ENCODE measurements at regions not wholly inside any gene's neighbourhood (a gene's known extent, or its start where the extent isn't known, plus 50 kb on each side); places are given as distances from the start of the nearest gene placed in this dataset.
"Not testable (repeated sequence)": the region's sequence is repeated elsewhere in the genome, so short reads cannot be mapped to it uniquely, and the experiment has no call there.

DNA sequence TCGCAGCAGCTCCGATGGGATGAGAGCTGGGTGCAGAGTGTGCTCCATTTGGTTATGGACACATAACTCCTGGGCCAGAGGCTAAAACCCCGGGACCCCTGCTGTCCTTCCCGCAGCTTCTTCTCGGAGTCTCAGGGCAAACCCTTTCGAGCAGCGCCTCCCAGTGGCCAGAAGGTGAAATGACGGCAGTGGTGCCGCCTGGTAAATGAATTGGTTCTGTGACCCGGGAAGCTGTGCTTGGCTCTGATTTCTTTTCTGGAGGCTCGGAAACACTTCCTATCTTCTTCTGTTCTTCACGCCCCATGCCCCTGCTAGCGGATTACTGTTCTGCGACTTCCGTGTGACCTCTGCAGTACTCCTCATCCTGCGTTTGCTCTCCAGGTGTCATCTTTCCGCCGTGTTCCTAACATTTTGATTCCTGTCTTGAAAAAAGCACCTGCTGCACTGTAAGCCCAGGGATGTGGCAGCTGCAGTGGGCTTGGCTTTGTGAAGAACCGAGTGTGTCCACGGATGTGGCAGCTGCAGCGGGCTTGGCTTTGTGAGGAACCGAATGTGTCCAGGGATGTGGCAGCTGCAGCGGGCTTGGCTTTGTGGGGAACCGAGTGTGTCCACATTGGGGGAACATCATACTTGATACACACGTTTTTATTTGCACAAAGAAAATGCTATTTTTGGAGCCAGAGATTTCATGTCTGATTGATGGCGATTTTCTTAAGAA is 118.0 kb upstream of the ALDH3B2 start:
- not testable (repeated sequence) for H3F3A ChIP-seq (ENCODE audit: control insufficient read depth, insufficient read depth); H3K36me3 ChIP-seq (ENCODE audit: control insufficient read depth, low read length); H3K27me3 ChIP-seq (ENCODE audit: control insufficient read depth, low read length); H3K4me3 ChIP-seq (ENCODE audit: low read length); H3K9me2 ChIP-seq (replicated peaks; ENCODE audit: control insufficient read depth, low read length); H3K79me2 ChIP-seq (ENCODE audit: control insufficient read depth, low read length); H3K9me3 ChIP-seq (ENCODE audit: control insufficient read depth, insufficient read depth, low read length); H3K27ac ChIP-seq (ENCODE audit: low read depth, low read length); H4K20me1 ChIP-seq (ENCODE audit: control insufficient read depth, insufficient read depth, low read depth, low read length)
- TF ChIP-seq, protein P1, sequence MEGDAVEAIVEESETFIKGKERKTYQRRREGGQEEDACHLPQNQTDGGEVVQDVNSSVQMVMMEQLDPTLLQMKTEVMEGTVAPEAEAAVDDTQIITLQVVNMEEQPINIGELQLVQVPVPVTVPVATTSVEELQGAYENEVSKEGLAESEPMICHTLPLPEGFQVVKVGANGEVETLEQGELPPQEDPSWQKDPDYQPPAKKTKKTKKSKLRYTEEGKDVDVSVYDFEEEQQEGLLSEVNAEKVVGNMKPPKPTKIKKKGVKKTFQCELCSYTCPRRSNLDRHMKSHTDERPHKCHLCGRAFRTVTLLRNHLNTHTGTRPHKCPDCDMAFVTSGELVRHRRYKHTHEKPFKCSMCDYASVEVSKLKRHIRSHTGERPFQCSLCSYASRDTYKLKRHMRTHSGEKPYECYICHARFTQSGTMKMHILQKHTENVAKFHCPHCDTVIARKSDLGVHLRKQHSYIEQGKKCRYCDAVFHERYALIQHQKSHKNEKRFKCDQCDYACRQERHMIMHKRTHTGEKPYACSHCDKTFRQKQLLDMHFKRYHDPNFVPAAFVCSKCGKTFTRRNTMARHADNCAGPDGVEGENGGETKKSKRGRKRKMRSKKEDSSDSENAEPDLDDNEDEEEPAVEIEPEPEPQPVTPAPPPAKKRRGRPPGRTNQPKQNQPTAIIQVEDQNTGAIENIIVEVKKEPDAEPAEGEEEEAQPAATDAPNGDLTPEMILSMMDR (IDR thresholded peaks at IDR 0.05; ENCODE audit: low read depth, low read length, poor library complexity, severe bottlenecking), result peak; percentile 62
- Histone ChIP-seq H3K4me2 (ENCODE audit: low read length) (peak overlapping the region; percentile 19; the same call in 1 of the 2 replicates), H3K4me1 (ENCODE audit: control insufficient read depth, low read length) (peaks cover 10% of the 10 kb centered on the region)

DNA sequence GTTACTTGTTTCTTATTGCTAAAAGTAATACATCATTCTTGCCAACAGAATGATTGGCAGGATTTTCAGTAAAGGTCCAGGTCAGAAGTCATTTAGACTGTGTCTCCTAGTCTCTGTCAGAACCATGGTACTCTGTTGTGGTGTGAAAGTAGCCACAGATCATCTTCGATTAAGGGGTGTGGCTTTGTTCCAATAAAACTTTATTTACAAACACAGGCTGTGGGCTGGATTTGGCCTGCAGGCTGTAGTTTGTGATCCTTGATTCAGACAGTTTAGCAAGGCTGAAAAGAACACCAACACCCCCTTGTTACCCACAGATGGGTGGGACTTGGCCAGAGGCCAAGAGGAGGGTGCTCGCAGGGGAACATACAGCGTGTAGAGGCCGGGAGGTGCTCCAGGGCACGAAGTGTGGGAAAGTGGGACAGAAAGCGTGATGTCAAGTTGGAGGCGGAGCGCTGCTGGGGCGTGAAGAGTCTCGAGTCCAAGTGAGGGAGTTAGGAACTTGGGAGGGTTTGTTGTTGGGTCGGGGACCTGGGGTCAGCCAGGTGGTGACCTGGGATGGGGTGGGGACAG is 117.3 kb upstream of the ALDH3B2 start:
- H3K27me3 ChIP-seq (ENCODE audit: control insufficient read depth, low read length); H3K9me3 ChIP-seq (ENCODE audit: control insufficient read depth, insufficient read depth, low read length); H4K20me1 ChIP-seq (ENCODE audit: control insufficient read depth, insufficient read depth, low read depth, low read length); H3K79me2 ChIP-seq (ENCODE audit: control insufficient read depth, low read length); H3K9me2 ChIP-seq (replicated peaks; ENCODE audit: control insufficient read depth, low read length); H3K36me3 ChIP-seq (ENCODE audit: control insufficient read depth, low read length); H3K4me3 ChIP-seq (ENCODE audit: low read length); H3F3A ChIP-seq (ENCODE audit: control insufficient read depth, insufficient read depth); H3K27ac ChIP-seq (ENCODE audit: low read depth, low read length): not testable (repeated sequence)
- Histone ChIP-seq H3K4me2 (ENCODE audit: low read length) (peak overlapping the region; percentile 19; the same call in 1 of the 2 replicates), H3K4me1 (ENCODE audit: control insufficient read depth, low read length) (peaks cover 10% of the 10 kb centered on the region)

DNA sequence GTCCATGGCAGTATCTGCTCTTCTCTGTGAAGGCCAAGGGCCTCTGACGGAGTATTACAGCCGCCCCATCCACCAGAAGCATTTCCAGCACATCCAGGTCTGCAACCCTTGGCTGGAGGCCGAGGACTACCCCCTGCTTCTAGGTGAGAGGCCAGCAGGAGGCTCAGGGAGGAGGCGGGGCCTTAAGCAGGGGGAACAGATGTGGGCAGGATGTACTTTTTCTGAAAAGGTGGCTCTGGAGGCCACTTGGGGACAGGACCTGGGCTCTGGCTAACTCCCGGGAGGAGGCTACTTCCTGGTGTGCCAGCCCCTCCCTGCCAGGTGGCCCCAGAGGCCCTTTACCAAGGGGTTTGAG is 113.9 kb upstream of the ALDH3B2 start:
- not testable (repeated sequence) for H3K36me3 ChIP-seq (ENCODE audit: control insufficient read depth, low read length); H3K4me2 ChIP-seq (ENCODE audit: low read length); H3K27me3 ChIP-seq (ENCODE audit: control insufficient read depth, low read length); H3K9me2 ChIP-seq (replicated peaks; ENCODE audit: control insufficient read depth, low read length); H3F3A ChIP-seq (ENCODE audit: control insufficient read depth, insufficient read depth); H3K79me2 ChIP-seq (ENCODE audit: control insufficient read depth, low read length); H4K20me1 ChIP-seq (ENCODE audit: control insufficient read depth, insufficient read depth, low read depth, low read length); H3K4me3 ChIP-seq (ENCODE audit: low read length); H3K27ac ChIP-seq (ENCODE audit: low read depth, low read length); H3K9me3 ChIP-seq (ENCODE audit: control insufficient read depth, insufficient read depth, low read length)
- peaks cover 10% of the 10 kb centered on the region for H3K4me1 ChIP-seq (ENCODE audit: control insufficient read depth, low read length)

DNA sequence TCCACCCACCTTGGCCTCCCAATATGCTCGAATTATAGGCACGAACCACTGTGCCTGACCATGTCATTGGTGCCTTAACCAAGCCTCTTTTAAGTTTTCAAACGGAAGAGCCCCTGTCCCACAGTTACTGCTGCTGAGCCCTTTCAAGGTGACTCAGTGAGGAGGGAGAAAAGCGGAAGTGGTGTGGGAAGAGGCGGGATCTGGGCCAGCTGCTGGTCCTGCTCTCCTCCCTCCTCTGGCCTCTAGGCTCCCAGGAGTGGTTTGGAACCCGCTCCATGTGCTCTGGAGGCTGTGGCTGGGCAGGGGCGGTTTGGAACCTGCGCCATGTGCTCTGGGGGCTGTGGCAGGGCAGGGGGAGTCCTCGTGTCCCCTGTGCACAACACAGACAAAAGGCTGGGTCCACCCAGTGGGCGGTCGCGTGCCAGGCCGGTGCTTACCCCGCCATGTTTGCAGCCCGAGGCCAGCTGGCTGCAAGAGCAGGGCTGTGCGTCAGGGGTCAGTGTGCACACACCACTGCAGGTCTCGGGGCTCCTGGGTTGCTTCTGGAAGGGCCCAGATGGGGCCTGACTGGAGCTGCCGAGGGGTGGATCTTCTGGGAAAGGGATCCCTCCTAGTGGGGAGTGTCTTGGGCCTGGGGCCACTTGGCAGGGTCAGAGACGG is 113.4 kb upstream of the ALDH3B2 start:
- H3K4me3 ChIP-seq (ENCODE audit: low read length); H3K4me2 ChIP-seq (ENCODE audit: low read length); H3K9me3 ChIP-seq (ENCODE audit: control insufficient read depth, insufficient read depth, low read length); H3F3A ChIP-seq (ENCODE audit: control insufficient read depth, insufficient read depth); H3K79me2 ChIP-seq (ENCODE audit: control insufficient read depth, low read length); H3K27me3 ChIP-seq (ENCODE audit: control insufficient read depth, low read length); H3K9me2 ChIP-seq (replicated peaks; ENCODE audit: control insufficient read depth, low read length); H3K36me3 ChIP-seq (ENCODE audit: control insufficient read depth, low read length); H3K27ac ChIP-seq (ENCODE audit: low read depth, low read length); H4K20me1 ChIP-seq (ENCODE audit: control insufficient read depth, insufficient read depth, low read depth, low read length): not testable (repeated sequence)
- H3K4me1 ChIP-seq (ENCODE audit: control insufficient read depth, low read length), result peaks cover 10% of the 10 kb centered on the region

DNA sequence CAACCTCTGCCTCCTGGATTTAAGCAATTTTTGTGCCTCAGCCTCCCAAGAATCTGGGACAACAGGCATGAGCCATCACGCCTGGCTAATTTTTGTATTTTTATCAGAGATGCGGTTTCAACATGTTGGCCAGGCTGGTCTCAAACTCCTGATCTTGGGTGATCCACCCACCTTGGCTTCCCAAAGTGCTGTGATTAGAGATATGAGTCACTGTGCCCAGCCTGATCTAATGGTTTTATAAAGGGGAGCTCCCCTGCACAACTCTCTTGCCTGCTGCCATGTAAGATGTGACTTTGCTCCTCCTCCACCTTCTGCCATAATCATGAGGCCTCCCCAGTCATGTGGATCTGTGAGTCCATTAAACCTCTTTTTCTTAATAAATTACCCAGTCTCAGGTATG is 107.5 kb upstream of the ALDH3B2 start:
- not testable (repeated sequence) for H3K27me3 ChIP-seq (ENCODE audit: control insufficient read depth, low read length); H3K4me3 ChIP-seq (ENCODE audit: low read length); H4K20me1 ChIP-seq (ENCODE audit: control insufficient read depth, insufficient read depth, low read depth, low read length); H3K9me3 ChIP-seq (ENCODE audit: control insufficient read depth, insufficient read depth, low read length); H3F3A ChIP-seq (ENCODE audit: control insufficient read depth, insufficient read depth); H3K4me2 ChIP-seq (ENCODE audit: low read length); H3K9me2 ChIP-seq (replicated peaks; ENCODE audit: control insufficient read depth, low read length); H3K79me2 ChIP-seq (ENCODE audit: control insufficient read depth, low read length); H3K4me1 ChIP-seq (ENCODE audit: control insufficient read depth, low read length); H3K27ac ChIP-seq (ENCODE audit: low read depth, low read length); H3K36me3 ChIP-seq (ENCODE audit: control insufficient read depth, low read length)

DNA sequence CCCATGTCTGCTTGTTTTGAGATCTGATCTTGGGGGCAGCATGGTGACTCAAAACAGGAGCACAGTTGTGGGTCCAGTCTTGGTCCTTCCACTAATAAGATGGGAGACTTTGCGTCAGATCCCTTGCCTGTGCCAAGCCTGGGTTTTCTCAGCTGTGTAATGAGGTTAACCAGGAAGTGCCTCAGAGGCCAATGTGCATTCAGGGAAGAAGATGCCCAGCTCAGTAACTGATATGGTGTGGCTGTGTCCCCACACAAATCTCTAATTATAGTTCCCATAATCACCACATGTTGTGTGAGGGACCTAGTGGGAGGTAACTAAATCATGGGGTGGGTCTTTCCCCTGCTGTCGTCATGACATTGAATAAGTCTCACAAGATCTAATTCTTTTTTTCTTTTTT is 107.1 kb upstream of the ALDH3B2 start:
- not testable (repeated sequence) for H3F3A ChIP-seq (ENCODE audit: control insufficient read depth, insufficient read depth); H3K79me2 ChIP-seq (ENCODE audit: control insufficient read depth, low read length); H3K9me3 ChIP-seq (ENCODE audit: control insufficient read depth, insufficient read depth, low read length); H3K27me3 ChIP-seq (ENCODE audit: control insufficient read depth, low read length); H3K36me3 ChIP-seq (ENCODE audit: control insufficient read depth, low read length); H3K4me1 ChIP-seq (ENCODE audit: control insufficient read depth, low read length); H3K9me2 ChIP-seq (replicated peaks; ENCODE audit: control insufficient read depth, low read length); H3K4me2 ChIP-seq (ENCODE audit: low read length); H3K4me3 ChIP-seq (ENCODE audit: low read length); H3K27ac ChIP-seq (ENCODE audit: low read depth, low read length); H4K20me1 ChIP-seq (ENCODE audit: control insufficient read depth, insufficient read depth, low read depth, low read length)
